ENCODE measurements at regions not wholly inside any gene's neighbourhood (a gene's known extent, or its start where the extent isn't known, plus 50 kb on each side); places are given as distances from the start of the nearest gene placed in this dataset.

DNA sequence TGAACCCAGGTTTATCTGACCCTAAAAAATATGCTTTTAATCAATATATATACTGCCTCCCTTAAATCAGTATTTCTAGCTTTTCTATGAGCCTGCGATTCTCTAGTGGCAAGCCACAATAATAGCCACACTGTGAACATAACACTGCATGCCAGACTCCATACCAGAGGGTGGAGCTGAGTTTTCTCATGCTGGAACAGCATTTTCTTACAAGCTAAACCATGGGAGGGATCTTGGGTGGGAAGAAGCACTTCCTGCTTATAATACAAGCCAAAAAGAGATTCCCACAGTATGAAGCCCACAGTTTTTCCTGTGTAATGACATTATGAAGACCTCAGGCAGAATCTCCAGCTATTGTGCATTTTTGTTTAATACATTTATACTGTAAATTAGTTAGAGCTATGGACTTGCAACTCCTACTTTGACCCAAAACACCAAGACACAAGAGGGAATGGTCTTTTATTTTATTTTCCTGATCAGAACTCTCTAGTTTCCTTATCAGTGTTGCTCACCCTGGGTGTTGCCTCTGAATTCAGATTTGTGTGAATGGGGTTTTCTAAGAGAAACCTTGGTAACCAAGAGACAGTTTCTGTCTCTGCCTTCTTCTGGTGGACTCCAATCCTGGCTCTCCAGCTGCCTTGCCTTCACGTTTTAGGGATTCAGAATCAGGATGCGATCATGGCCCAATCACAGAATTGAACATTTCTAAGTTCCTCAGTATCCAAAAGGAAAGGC is 74.5 kb upstream of the EOLA2 start (continued):
- TF ChIP-seq, protein P1, sequence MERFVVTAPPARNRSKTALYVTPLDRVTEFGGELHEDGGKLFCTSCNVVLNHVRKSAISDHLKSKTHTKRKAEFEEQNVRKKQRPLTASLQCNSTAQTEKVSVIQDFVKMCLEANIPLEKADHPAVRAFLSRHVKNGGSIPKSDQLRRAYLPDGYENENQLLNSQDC (CRISPR knock-in tag; IDR thresholded peaks at IDR 0.05) = no peak
- TF ChIP-seq, protein P2, sequence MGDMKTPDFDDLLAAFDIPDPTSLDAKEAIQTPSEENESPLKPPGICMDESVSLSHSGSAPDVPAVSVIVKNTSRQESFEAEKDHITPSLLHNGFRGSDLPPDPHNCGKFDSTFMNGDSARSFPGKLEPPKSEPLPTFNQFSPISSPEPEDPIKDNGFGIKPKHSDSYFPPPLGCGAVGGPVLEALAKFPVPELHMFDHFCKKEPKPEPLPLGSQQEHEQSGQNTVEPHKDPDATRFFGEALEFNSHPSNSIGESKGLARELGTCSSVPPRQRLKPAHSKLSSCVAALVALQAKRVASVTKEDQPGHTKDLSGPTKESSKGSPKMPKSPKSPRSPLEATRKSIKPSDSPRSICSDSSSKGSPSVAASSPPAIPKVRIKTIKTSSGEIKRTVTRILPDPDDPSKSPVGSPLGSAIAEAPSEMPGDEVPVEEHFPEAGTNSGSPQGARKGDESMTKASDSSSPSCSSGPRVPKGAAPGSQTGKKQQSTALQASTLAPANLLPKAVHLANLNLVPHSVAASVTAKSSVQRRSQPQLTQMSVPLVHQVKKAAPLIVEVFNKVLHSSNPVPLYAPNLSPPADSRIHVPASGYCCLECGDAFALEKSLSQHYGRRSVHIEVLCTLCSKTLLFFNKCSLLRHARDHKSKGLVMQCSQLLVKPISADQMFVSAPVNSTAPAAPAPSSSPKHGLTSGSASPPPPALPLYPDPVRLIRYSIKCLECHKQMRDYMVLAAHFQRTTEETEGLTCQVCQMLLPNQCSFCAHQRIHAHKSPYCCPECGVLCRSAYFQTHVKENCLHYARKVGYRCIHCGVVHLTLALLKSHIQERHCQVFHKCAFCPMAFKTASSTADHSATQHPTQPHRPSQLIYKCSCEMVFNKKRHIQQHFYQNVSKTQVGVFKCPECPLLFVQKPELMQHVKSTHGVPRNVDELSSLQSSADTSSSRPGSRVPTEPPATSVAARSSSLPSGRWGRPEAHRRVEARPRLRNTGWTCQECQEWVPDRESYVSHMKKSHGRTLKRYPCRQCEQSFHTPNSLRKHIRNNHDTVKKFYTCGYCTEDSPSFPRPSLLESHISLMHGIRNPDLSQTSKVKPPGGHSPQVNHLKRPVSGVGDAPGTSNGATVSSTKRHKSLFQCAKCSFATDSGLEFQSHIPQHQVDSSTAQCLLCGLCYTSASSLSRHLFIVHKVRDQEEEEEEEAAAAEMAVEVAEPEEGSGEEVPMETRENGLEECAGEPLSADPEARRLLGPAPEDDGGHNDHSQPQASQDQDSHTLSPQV (IDR thresholded peaks at IDR 0.05) = no peak
- no peak for TF ChIP-seq RFX5 (IDR thresholded peaks at IDR 0.05; ENCODE audit: low read depth, low read length)
- no peak for TF ChIP-seq MCM3 (IDR thresholded peaks at IDR 0.05)
- no peak for TF ChIP-seq ZNF79 (CRISPR knock-in tag; IDR thresholded peaks at IDR 0.05; ENCODE audit: low read depth)

GRCh38 chrX:150014525-150014924 is 76.2 kb upstream of the EOLA2 start:
- no peak overlapping the region for H3K27ac ChIP-seq (ENCODE audit: extremely low read depth, low read depth, low read length)
- H3K9ac ChIP-seq (ENCODE audit: insufficient read depth in 1 of 2, low read depth in 2 of 2, low read length in 2 of 2) = no peak overlapping the region
- in situ Hi-C loops (cut with MboI) (no loop called here), intact Hi-C loops (cut with micrococcal nuclease) (no loop called here)
- no peaks in the 10 kb centered on the region for H3K27me3 ChIP-seq (ENCODE audit: control insufficient read depth in 2 of 2, insufficient read depth in 2 of 2, low read length in 2 of 2)
- no peaks in the 10 kb centered on the region for H3K4me1 ChIP-seq (replicated peaks in 1 of 2; ENCODE audit: control insufficient read depth in 2 of 2, insufficient read depth in 2 of 2, low read length in 2 of 2)
- H4K20me1 ChIP-seq (replicated peaks; ENCODE audit: control insufficient read depth, insufficient read depth, low read length) = no peaks in the 10 kb centered on the region
- DNase-seq (ENCODE audit: extremely low read depth in 1 of 4, low spot score in 3 of 4) = no peak
- no peaks in the 10 kb centered on the region for H3K79me2 ChIP-seq (ENCODE audit: control insufficient read depth, insufficient read depth, low read length)
- H3K9me1 ChIP-seq (ENCODE audit: control insufficient read depth, insufficient read depth, low read length) = no peaks in the 10 kb centered on the region
- no peaks in the 10 kb centered on the region for H3K36me3 ChIP-seq (ENCODE audit: control insufficient read depth, insufficient read depth, low read length)
- WGBS (ENCODE audit: insufficient coverage, low coverage, missing lambda C conversion rate) = 0% methylated on average over 1 of the region's 1 CpG
- FAIRE-seq = no peak
- BruUV-seq (replicated peaks) = no TSS peak
- no peak overlapping the region for H2AFZ ChIP-seq (ENCODE audit: low read depth, low read length)
- H3K9me3 ChIP-seq (replicated peaks; ENCODE audit: control insufficient read depth, insufficient read depth, low read depth, low read length) = no peaks in the 10 kb centered on the region
- no peak overlapping the region for H3K4me3 ChIP-seq
- TF ChIP-seq SAFB (IDR thresholded peaks at IDR 0.05; ENCODE audit: borderline replicate concordance, low read depth, low read length) (no peak), SMAD2 (IDR thresholded peaks at IDR 0.05; ENCODE audit: low read depth, low read length) (no peak), NCOR1 (IDR thresholded peaks at IDR 0.05) (no peak), NR2C1 (IDR thresholded peaks at IDR 0.05) (no peak), NR2C1 (tag; IDR thresholded peaks at IDR 0.05) (no peak)
- no peak for ATAC-seq
- ChIA-PET POLR2A (no interaction called here), CTCF (ENCODE audit: low intra/inter-chr PET ratio) (no interaction called here)
- H3K4me2 ChIP-seq (ENCODE audit: insufficient read depth, low read length) = no peak overlapping the region

Data from K562 (cell line).